ENCODE measurements at regions not wholly inside any gene's neighbourhood (a gene's known extent, or its start where the extent isn't known, plus 50 kb on each side); places are given as distances from the start of the nearest gene placed in this dataset.

GRCh38 chr2:42854207-42854818 lies 61.9 kb upstream of the HAAO start:
- Histone ChIP-seq H3K79me2 (ENCODE audit: control insufficient read depth, insufficient read depth, low read length) (no peaks in the 10 kb centered on the region), H3K9me1 (ENCODE audit: control insufficient read depth, extremely low read depth, insufficient read depth, low read length) (no peaks in the 10 kb centered on the region), H2AFZ (ENCODE audit: control insufficient read depth, low read length) (peak overlapping the region; percentile 84), H3K4me2 (ENCODE audit: control insufficient read depth, extremely low read depth, insufficient read depth, low read depth, low read length) (peak overlapping the region; percentile 63), H4K20me1 (ENCODE audit: control insufficient read depth, extremely low read depth, insufficient read depth, low read length) (no peaks in the 10 kb centered on the region), H3K36me3 (ENCODE audit: control insufficient read depth in 2 of 2, extremely low read depth in 1 of 2, insufficient read depth in 2 of 2, low read length in 2 of 2) (no peaks in the 10 kb centered on the region), H3K27ac (ENCODE audit: control insufficient read depth, insufficient read depth, low read length) (peak overlapping the region; percentile 46), H3K9me3 (ENCODE audit: control insufficient read depth, low read depth, low read length) (no peaks in the 10 kb centered on the region), H3K9ac (ENCODE audit: control insufficient read depth, extremely low read depth, insufficient read depth, low read length) (peak overlapping the region; percentile 58), H3K4me3 (ENCODE audit: control insufficient read depth in 2 of 3, extremely low read depth in 1 of 3, insufficient read depth in 2 of 3, low read depth in 1 of 3, low read length in 3 of 3) (peak overlapping the region in 1 of 3 experiments; percentile 22), H3K4me1 (ENCODE audit: control insufficient read depth, extremely low read depth, insufficient read depth, low read length) (peaks cover 53% of the 10 kb centered on the region), H3K27me3 (ENCODE audit: control insufficient read depth, extremely low read depth, insufficient read depth, low read length) (no peaks in the 10 kb centered on the region)
- DNase-seq (ENCODE audit: low read depth, low spot score) (no peak), FAIRE-seq (no peak)
- dilution Hi-C loops (cut with MboI; ENCODE audit: extremely low pct_ligation_motif_present, low sequenced_read_pairs): no loop called here
- no peak for TF ChIP-seq CTCF (optimal IDR thresholded peaks at IDR 0.05 in 1 of 3, IDR thresholded peaks at IDR 0.05 in 1 of 3, conservative IDR thresholded peaks at IDR 0.05 in 1 of 3; ENCODE audit: extremely low read depth in 1 of 3, insufficient read depth in 2 of 3, low read length in 3 of 3)
- no peak for TF ChIP-seq EZH2 (IDR thresholded peaks at IDR 0.05; ENCODE audit: low read length)

- dilution Hi-C loops (cut with MboI; ENCODE audit: extremely low pct_ligation_motif_present, low sequenced_read_pairs): no loop called here
- peak overlapping the region; percentile 59 for H2AFZ ChIP-seq (ENCODE audit: control insufficient read depth, low read length)
- H4K20me1 ChIP-seq (ENCODE audit: control insufficient read depth, extremely low read depth, insufficient read depth, low read length): no peaks in the 10 kb centered on the region
- H3K9me3 ChIP-seq (ENCODE audit: control insufficient read depth, low read depth, low read length): no peaks in the 10 kb centered on the region
- H3K27ac ChIP-seq (ENCODE audit: control insufficient read depth, insufficient read depth, low read length): no peak overlapping the region
- peak; percentile 94 for FAIRE-seq
- no peaks in the 10 kb centered on the region for H3K9me1 ChIP-seq (ENCODE audit: control insufficient read depth, extremely low read depth, insufficient read depth, low read length)
- H3K4me1 ChIP-seq (ENCODE audit: control insufficient read depth, extremely low read depth, insufficient read depth, low read length): peaks cover 51% of the 10 kb centered on the region
- H3K4me3 ChIP-seq (ENCODE audit: control insufficient read depth in 2 of 3, extremely low read depth in 1 of 3, insufficient read depth in 2 of 3, low read depth in 1 of 3, low read length in 3 of 3): no peak overlapping the region
- TF ChIP-seq CTCF (optimal IDR thresholded peaks at IDR 0.05 in 1 of 3, IDR thresholded peaks at IDR 0.05 in 1 of 3, conservative IDR thresholded peaks at IDR 0.05 in 1 of 3; ENCODE audit: extremely low read depth in 1 of 3, insufficient read depth in 2 of 3, low read length in 3 of 3) (no peak), EZH2 (IDR thresholded peaks at IDR 0.05; ENCODE audit: low read length) (no peak)
- no peak for DNase-seq (ENCODE audit: low read depth, low spot score)
- H3K4me2 ChIP-seq (ENCODE audit: control insufficient read depth, extremely low read depth, insufficient read depth, low read depth, low read length): peak overlapping the region; percentile 63
- H3K36me3 ChIP-seq (ENCODE audit: control insufficient read depth in 2 of 2, extremely low read depth in 1 of 2, insufficient read depth in 2 of 2, low read length in 2 of 2): no peaks in the 10 kb centered on the region
- H3K79me2 ChIP-seq (ENCODE audit: control insufficient read depth, insufficient read depth, low read length): no peaks in the 10 kb centered on the region
- H3K9ac ChIP-seq (ENCODE audit: control insufficient read depth, extremely low read depth, insufficient read depth, low read length): peak overlapping the region; percentile 58
- H3K27me3 ChIP-seq (ENCODE audit: control insufficient read depth, extremely low read depth, insufficient read depth, low read length): no peaks in the 10 kb centered on the region
Measured at GRCh38 chr2:42853549-42854206, 61.3 kb upstream of the HAAO start.

Data from keratinocyte (primary cell).